LoVo (cell line): ENCODE measurements at regions not wholly inside any gene's neighbourhood (a gene's known extent, or its start where the extent isn't known, plus 50 kb on each side); places are given as distances from the start of the nearest gene placed in this dataset.

ENCODE experiments used
- DNase-seq: peaks from one replicate; pipeline ENCODE4 v3.0.0-alpha.2; 2016; ENCODE audit warnings: low spot score

DNA sequence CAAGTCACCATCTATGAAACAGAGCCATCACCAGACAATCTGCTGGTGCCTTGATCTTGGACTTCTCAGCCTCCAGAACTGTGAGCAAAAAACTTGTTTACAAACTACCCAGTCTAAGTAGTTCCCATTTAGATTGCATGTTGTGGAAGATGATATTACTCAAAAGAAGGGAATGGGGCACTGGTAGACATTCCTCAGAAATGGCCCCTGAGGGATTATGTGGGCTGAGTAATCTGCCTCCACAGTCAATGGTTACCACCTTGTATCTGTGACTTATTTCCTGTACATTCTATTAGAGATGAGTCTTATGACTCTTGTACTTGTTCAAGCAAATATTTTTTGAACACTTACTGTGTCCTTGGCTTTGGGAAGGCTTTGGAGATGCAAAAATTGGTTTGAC lies 160.4 kb downstream of the NUP35 start:
- DNase-seq = no peak

GRCh38 chr2:183291436-183291835 lies 167.2 kb downstream of the NUP35 start:
- DNase-seq = no peak

DNA sequence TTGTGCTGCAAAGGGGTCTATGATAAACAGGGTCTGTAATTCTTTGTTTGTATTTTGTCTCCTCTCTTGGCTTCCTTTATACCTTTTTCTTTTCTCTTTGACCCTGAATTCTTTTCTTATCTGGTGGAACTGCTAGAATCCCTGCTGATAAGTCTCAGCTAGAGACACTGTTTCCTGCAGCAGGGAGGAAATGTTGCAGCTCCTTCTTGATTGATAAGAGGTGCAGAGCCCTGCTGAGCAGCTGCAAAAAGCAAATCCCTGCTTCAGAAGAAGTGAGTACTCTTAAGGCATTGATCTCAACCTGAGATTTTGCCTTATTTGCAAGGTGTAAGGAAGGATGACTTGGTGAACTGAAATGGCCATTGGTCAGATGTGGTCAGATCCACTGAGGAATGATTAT lies 167.8 kb downstream of the NUP35 start:
- DNase-seq = no peak

GRCh38 chr2:183339311-183339710 lies 215.1 kb downstream of the NUP35 start:
- no peak for DNase-seq

GRCh38 chr2:183341057-183341456 lies 216.8 kb downstream of the NUP35 start:
- no peak for DNase-seq

GRCh38 chr2:183347969-183348368 lies 223.7 kb downstream of the NUP35 start:
- no peak for DNase-seq

GRCh38 chr2:183348492-183348891 lies 224.2 kb downstream of the NUP35 start:
- DNase-seq = no peak

- DNase-seq = no peak
Observed at GRCh38 chr2:183349091-183349490, 224.8 kb downstream of the NUP35 start.

DNA sequence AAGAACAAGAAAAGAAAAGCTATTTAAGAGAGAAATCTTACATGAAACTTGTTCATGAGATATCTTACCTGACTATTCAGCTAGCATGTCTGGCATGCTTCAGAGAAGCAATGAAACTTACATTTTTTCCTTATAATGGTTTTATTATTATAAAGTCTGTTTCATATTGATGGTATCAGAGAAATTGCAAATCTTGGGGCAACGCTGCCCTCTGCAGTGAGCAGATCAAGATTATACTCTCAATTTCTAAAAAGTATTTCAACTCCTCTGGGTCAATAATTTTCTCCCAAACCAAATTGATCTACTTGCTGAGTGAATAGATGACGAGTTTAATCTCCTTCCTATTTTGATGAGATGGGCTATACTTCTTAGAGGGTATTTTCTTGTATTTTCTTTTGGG lies 235.6 kb downstream of the NUP35 start:
- DNase-seq = no peak

- no peak for DNase-seq
Observed at GRCh38 chr2:183371545-183371944, 247.3 kb downstream of the NUP35 start.

DNA sequence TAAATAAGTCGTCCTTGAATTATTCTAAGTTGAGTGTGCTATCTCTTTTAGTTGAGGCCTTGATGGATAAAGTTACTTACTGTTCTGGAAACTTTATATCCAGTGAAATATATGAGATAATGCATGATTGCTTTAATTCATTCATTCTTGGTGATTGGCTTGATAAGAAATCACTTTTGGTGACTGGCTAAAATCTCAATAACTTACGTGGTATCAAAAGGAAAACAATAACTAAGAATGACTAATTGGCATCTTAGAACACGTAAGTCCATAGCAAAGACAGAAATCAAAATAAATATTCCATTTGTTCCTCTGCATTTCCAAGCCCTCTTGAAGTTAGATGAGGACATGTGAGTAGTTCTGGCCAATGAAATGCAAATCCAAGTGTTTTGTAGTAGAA lies 251.6 kb downstream of the NUP35 start:
- DNase-seq = no peak

GRCh38 chr2:183383854-183384253 lies 259.6 kb downstream of the NUP35 start:
- no peak for DNase-seq

- DNase-seq = no peak
Observed at GRCh38 chr2:183389546-183390080, 265.4 kb downstream of the NUP35 start.

DNA sequence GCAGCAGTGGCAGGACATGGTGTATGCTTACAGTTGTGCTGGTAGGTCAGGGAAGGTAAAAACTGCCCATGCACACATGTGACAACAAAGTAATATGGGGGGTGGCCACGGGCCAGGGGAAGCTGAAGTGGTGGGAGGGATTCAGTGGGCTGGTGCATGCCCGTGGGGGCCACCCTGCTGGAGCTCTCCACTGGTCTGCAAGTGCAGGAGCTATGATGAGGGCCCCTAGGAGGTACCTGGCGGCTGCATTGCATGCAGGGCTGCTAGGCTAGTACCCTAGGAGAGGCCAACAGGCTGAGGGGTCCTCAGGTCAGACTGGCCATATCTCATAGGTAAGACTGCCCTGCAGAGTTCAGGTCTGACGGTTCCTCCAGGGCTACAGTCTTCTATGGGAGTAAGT lies 265.9 kb downstream of the NUP35 start:
- no peak for DNase-seq

DNA sequence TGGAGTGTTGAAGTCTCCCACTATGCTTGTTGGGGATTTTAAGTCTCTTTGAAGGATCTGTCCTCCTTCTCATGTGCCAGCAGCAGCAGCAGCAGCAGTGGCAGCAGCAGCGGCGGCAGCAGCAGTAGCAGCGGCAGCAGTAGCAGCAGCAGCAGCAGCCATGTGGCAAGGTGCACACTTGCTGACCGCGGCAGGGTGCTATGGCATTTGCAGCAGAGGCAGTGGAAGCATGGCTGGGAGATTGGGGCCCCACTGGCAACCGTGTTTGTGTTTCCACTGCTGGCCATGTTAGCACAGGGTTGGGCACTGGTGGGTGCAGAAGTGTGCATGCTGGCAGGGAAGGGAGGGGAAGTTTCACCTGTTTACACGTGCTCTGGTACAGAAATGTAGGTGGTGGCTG lies 280.1 kb downstream of the NUP35 start:
- DNase-seq = no peak

GRCh38 chr2:183408562-183408961 lies 284.3 kb downstream of the NUP35 start:
- DNase-seq = no peak

GRCh38 chr2:183409662-183410061 lies 285.4 kb downstream of the NUP35 start:
- no peak for DNase-seq

DNA sequence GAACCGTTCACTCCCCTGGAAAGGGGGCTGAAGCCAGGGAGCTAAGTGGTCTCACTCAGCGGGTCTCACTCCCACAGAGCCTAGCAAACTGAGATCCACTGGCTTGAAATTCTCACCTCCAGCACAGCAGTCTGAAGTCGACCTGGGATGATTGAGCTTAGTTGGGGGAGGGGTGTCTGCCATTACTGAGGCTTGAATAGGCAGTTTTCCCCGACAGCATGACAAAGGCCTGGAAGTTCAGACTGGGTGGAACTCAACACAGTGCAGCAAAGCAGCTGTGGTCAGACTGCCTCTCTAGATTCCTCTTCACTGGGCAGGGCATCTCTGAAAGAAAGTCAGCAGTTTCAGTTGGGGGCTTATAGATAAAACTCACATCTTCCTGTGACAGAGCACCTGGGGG lies 292.5 kb downstream of the NUP35 start:
- no peak for DNase-seq

DNA sequence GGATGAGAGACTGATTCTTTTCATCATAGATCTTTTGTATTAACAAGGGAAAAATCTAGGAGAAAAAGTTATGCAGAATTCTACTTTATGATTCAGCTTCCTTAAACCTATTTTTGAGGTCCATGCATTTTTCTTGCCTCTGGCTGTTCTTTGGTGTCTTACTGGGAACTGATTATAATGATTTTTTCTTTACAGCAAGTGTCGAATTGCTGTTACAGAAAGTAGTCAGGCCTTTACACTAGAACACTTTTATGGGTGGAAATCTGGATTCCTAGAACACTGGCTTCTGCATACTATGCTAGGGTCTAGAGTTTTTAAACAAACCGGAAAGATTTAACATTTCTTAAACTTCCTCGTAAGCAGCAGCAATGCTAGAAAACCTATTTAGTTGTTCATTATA lies 302.6 kb downstream of the NUP35 start:
- no peak for DNase-seq

DNA sequence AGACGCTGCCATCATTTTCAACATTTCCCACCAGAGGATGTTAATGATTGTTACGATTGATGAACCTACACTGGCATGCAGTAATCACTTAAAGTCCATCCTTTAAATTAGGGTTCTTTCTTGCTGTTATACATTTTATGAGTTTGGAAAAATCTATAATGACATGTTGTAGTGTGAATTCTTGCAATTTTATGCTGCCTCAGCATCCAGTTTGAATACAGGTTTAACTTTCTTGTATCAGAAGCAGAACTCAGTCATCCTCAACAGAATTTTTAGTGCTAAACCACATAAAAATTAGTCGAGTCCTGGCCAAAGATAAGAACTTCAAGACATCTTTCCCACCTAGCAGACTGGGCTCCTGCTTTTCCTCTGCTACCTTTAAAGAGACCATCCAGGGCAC lies 303.3 kb downstream of the NUP35 start:
- no peak for DNase-seq

DNA sequence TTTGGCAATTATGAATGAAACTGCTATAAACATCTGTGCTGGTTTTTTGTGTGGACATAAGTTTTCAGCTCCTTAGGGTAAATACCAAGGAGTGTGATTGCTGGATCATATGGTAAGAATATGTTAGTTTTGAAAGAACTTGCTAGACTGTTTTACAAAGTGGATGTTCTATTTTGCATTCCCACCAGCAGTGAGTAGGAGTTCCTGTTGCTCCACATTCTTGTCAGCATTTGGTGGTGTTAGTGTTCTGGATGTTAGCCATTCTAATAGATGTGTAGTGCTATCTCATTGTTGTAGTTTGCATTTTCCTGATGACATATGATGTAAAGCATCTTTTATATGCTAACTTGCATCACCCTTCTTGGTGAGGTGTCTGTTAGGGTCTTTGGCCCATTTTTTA lies 304.6 kb downstream of the NUP35 start:
- DNase-seq = no peak

DNA sequence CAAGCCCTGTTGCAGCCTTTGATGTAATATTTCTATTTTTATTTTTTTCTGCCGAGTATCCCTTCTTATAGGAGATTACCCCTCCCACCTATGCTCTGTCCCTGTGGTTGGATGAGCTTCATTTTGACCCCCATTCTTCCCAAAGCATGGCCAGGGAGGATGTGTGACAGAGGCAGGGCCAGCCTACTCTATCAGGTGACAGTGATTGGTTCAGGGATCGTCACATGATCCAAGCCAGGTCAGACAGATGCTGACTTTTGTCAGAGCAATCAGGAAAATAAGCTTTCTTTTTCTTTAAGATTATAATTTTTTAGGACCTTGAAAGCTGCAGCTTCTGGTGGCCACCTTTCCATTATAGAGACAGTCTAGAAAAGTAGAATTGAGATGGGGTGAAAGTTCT lies 314.3 kb downstream of the NUP35 start:
- no peak for DNase-seq

GRCh38 chr2:183455056-183455455 lies 330.8 kb downstream of the NUP35 start:
- DNase-seq = no peak

GRCh38 chr2:183456177-183456576 lies 331.9 kb downstream of the NUP35 start:
- DNase-seq = no peak

DNA sequence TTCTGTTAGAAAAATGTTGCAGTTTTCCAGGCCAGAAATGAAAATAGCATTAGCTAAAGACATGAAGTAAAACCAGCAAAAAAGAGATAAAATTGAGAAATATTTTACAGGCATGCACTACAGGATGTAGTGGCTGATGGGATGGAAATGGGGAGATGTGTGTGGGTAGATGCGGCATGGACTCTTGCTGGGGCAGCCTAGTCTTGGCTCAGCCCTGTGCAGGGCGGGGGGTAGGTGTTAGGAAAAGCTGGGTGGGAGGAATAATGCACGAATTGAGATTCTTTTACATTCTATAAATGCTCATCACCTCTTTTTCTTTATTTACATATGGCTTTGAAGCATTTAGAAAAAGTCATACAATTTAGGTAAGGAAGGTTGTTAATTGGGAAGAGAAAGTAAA lies 334.2 kb downstream of the NUP35 start:
- no peak for DNase-seq
